Effector CD4-positive, alpha-beta T cell (primary cell): ENCODE measurements at regions not wholly inside any gene's neighbourhood (a gene's known extent, or its start where the extent isn't known, plus 50 kb on each side); places are given as distances from the start of the nearest gene placed in this dataset.
"Not testable (repeated sequence)": the region's sequence is repeated elsewhere in the genome, so short reads cannot be mapped to it uniquely, and the experiment has no call there.

ENCODE experiments used
- DNase-seq: peaks from one replicate; pipeline ENCODE4 v3.0.0-alpha.2; 2020

DNA sequence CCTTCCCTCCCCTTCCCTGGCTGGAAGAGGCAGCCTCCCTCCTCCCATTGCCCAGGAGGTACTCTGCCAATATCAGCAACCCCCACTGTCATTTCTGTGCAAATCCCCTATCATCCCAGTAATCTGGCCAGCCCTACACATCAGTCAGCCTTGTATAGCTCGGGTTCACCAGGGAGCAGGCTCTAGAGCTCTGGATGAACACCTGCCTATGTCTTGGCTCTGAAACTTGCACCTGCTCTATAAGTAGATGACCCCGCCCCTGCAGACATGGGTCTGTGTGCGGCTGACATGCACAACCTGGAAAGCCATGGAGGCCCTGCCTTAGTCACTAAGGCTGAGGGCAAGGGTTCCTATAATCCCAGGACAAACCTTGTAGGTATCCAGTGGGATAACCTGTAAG, 1042.9 kb downstream of the UQCRFS1 start:
- no peak for DNase-seq

GRCh38 chr19:28169168-28169887, 1043.6 kb downstream of the UQCRFS1 start:
- no peak for DNase-seq

DNA sequence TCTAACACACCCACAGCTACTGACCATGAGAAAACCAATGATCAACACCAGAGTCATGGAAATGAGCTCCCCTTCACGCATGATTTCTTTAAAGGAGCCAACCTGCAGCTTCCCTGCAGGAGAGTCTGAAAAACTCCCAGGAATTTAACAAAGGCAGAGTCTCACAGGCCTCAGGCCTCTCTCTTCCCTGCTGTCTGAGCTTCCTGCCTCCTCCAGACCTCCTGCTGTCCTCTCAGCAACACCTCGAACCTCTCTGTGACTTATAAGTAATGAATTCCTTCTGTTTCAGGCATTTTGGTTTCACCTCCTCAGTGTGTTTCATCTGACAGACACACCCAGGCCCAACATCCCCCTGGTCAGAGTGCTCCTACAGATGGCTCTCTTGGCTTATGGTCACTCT, 1044.4 kb downstream of the UQCRFS1 start:
- no peak for DNase-seq

- no peak for DNase-seq
Observed at GRCh38 chr19:28166025-28166424, 1046.9 kb downstream of the UQCRFS1 start.

- no peak for DNase-seq
Observed at GRCh38 chr19:28164214-28164613, 1048.7 kb downstream of the UQCRFS1 start.

- DNase-seq = no peak
Observed at GRCh38 chr19:28159065-28159464, 1053.9 kb downstream of the UQCRFS1 start.

- no peak for DNase-seq
Observed at GRCh38 chr19:28155265-28155664, 1057.7 kb downstream of the UQCRFS1 start.

DNA sequence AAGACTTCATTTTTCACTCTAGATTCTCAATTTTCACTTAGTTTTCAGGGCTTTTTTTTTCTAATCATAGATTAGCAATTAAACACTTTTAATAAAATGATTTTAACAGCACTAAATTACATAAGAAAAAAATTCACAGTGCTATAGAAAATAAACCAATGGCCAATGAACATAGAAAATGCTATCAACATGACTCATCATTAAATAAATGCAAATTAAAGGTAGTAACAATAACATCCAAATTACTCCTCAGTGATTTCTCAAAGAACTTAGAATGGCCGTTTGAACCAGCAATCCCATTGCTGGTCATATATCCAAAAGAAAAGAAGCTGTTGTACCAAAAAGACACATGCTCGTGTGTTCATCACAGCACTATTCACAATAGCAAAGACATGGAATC, 1058.9 kb downstream of the UQCRFS1 start:
- no peak for DNase-seq

GRCh38 chr19:28153123-28153522, 1059.8 kb downstream of the UQCRFS1 start:
- no peak for DNase-seq

GRCh38 chr19:28152195-28152594, 1060.8 kb downstream of the UQCRFS1 start:
- DNase-seq = no peak

GRCh38 chr19:28150129-28150528, 1062.8 kb downstream of the UQCRFS1 start:
- no peak for DNase-seq

- no peak for DNase-seq
Observed at GRCh38 chr19:28148554-28148953, 1064.4 kb downstream of the UQCRFS1 start.

DNA sequence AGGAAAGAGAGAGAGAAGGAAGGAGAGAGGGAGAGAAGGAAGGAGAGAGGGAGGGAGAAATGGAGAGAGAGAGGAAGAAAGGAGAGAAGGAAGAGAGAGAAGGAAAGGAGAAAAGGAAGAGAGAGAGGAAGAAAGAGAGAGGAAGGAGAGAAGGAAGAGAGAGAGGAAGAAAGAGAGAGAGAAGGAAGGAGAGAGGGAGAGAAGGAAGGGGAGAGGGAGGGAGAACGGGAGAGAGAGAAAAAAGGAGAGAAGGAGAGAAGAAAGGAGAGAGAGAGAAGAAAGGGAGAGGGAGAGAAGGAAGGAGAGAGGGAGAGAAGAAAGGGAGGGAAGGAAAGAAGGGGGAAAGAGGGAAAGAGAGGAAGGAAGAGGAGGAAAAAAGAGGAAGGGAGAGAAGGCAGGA, 1070.7 kb downstream of the UQCRFS1 start:
- DNase-seq = no peak

- no peak for DNase-seq
Observed at GRCh38 chr19:28140201-28140600, 1072.8 kb downstream of the UQCRFS1 start.

- no peak for DNase-seq
Observed at GRCh38 chr19:28137772-28138171, 1075.2 kb downstream of the UQCRFS1 start.

DNA sequence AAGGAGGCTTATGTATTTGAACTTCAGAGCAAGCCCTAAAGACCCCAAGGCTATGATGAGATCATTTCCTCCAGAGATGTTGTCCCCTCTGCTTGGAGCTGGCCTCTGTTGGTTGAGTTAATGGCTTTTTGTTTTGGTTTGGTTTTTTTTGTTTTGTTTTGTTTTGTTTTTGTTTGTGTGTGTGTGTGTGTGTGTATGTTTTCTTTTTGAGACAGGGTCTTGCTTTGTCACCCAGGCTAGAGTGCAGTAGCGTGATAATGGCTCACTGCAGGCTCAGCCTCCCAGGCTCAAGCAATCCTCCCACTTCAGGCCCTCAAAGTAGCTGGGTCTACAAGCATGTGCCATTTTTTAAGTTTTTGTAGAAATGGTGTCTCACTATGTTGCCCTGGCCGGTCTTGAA, 1076.2 kb downstream of the UQCRFS1 start:
- DNase-seq = no peak

DNA sequence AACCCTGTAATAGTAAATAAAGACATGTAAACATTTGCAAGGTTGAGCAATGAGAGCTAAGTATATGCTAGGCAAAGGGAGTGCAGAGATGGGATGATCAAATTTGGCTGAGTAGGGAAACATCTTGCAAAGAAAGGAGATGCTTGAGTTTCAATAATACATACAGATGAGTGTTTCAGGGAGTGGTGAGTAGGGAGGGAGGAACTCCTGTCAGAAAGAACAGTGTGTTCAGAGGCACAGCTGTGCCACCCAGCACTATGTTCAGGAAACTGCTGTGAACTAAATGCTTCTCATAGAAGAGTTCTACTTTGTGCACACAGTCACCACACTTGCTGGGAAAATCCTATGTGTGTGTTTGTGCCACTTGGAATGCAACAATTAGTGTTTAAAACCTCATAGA, 1077.1 kb downstream of the UQCRFS1 start:
- no peak for DNase-seq

DNA sequence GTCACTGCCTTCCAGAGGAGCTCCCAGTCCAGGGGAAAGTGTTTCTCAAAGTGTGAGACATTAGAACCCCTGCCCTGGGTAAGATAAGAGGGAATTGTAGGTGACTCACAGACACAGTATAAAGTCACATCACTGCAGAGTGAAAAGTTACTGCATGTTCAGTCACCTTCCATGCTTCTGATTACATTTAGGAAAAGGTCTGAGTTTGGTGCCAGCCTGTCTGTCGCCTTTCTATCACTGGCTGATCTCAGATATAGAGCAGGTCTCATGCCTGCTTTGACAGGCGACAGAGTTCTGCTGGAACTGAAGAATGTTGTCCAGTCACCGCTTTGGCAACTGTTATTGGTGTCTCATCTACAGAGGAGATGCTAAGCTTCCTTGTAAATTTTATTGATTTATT, 1078.6 kb downstream of the UQCRFS1 start:
- DNase-seq = no peak

GRCh38 chr19:28130881-28131280, 1082.1 kb downstream of the UQCRFS1 start:
- not testable (repeated sequence) for DNase-seq

DNA sequence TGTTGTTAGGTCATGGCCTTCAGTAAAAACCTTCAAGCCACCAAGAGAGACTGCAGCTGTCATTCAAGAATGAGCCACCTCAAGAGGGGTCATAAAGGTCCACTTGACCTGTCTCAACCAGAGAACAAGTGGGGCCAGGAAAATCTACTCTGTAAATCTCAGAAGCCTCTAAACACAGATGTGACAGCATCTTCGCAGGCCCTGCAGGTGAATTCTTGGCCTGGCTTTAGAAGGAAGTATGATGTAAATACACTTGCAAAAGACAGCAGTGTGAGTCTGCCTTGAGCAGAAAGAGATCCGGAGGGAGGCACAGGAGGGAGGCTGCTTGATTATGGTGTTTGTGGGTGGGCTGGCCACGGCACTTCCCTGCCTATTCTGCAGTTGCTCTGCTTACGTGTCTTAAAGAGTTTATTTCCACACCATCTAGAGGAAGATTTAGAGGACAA, 1082.9 kb downstream of the UQCRFS1 start:
- no peak for DNase-seq

GRCh38 chr19:28128341-28128740, 1084.6 kb downstream of the UQCRFS1 start:
- no peak for DNase-seq

GRCh38 chr19:28126135-28126898, 1086.6 kb downstream of the UQCRFS1 start:
- DNase-seq = no peak

DNA sequence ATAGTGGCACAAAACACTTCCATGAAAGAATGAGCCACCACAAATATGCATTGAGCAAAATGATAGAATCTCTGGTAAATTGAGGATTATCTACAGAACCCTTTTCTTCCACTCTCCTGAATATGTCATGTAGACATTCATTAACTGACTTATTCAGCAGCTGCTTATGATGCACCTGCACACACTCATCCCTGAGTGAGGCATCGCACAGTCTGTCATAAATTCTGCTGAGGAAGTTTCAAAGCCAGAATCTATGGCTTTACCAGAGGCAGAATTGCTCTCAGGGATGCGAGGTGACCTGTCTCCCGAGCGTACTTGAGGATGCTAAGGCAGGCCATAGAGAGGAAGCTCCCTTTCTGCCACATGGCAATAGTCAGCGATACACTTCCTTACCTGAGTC, 1090.2 kb downstream of the UQCRFS1 start:
- no peak for DNase-seq

GRCh38 chr19:28118235-28118634, 1094.7 kb downstream of the UQCRFS1 start:
- no peak for DNase-seq
